ENCODE measurements at regions not wholly inside any gene's neighbourhood (a gene's known extent, or its start where the extent isn't known, plus 50 kb on each side); places are given as distances from the start of the nearest gene placed in this dataset.

DNA sequence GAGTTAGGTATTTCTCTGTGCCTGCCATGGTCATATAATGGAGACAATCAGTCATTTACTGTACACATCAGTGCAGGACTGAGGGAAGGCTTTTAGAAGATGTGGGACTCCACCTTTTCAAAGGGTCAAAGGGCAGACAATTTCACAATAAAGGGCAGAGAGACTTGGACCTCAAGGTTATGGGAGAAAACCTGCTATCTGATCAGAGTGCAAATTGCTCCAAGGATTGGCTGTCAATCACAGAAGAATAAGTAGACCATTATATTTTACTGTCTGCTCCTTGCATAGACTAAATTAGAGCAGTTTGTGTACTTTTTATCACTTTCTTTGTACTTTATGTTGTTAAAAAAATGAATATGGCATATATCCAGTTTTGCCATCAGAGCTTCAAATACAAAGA lies 314.9 kb upstream of the ATP11B start:
- no peak for TF ChIP-seq CTCF (IDR thresholded peaks at IDR 0.05; ENCODE audit: low read length)
- TF ChIP-seq EZH2 (IDR thresholded peaks at IDR 0.05; ENCODE audit: borderline replicate concordance, low read length), result no peak

Measured in OCI-LY1 (cell line).